Keratinocyte (primary cell): ENCODE measurements at regions not wholly inside any gene's neighbourhood (a gene's known extent, or its start where the extent isn't known, plus 50 kb on each side); places are given as distances from the start of the nearest gene placed in this dataset.

ENCODE experiments used
- DNase-seq: peaks from one replicate; pipeline ENCODE4 v3.0.0-alpha.2; 2011; ENCODE audit warnings: low read depth, missing footprints, low spot score
- FAIRE-seq: peaks from 2 replicates; lab custom pipeline; 2011; peaks lifted over from hg19 to GRCh38; lab: Jason Lieb, UNC
- H2AFZ ChIP-seq: 2 replicates; pipeline ENCODE4 v1.6.0; 2012; ENCODE audit warnings: low read length, control low read depth, inconsistent platforms; ENCODE audit not compliant: control insufficient read depth
- H3K27ac ChIP-seq: 2 replicates; pipeline ENCODE4 v1.5.1; 2011; ENCODE audit warnings: low read length; ENCODE audit not compliant: control insufficient read depth, insufficient read depth
- H3K27me3 ChIP-seq: 3 replicates; pipeline ENCODE4 v1.6.0; 2011; ENCODE audit warnings: low read length; ENCODE audit not compliant: control insufficient read depth, insufficient read depth; ENCODE audit errors: extremely low read depth
- H3K36me3 ChIP-seq, 2 experiments: 2 replicates in 1 of 2; 3 replicates in 1 of 2; pipeline ENCODE4 v1.5.1; 2011; ENCODE audit warnings: low read length in 2 of 2, mild to moderate bottlenecking in 1 of 2; ENCODE audit not compliant: control insufficient read depth in 2 of 2, insufficient read depth in 2 of 2; ENCODE audit errors: extremely low read depth in 1 of 2
- H3K4me1 ChIP-seq: 3 replicates; pipeline ENCODE4 v1.5.1; 2011; ENCODE audit warnings: low read length; ENCODE audit not compliant: control insufficient read depth, insufficient read depth; ENCODE audit errors: extremely low read depth
- H3K4me2 ChIP-seq: 3 replicates; pipeline ENCODE4 v1.6.0; 2011; ENCODE audit warnings: low read depth, low read length; ENCODE audit not compliant: control insufficient read depth, insufficient read depth; ENCODE audit errors: extremely low read depth
- H3K4me3 ChIP-seq, 3 experiments: fragments of 200-600 bp in 1 of 3; sonication (generic) in 1 of 3; 2 replicates in 2 of 3; 3 replicates in 1 of 3; pipeline ENCODE4 v1.5.1; 2011 to 2016; ENCODE audit warnings: low read length in 3 of 3, mild to moderate bottlenecking in 3 of 3, control low read depth in 2 of 3, inconsistent platforms in 1 of 3, low read depth in 1 of 3, mixed read lengths in 1 of 3, mixed run types in 1 of 3, moderate library complexity in 1 of 3; ENCODE audit not compliant: control insufficient read depth in 2 of 3, insufficient read depth in 2 of 3; ENCODE audit errors: extremely low read depth in 1 of 3
- H3K79me2 ChIP-seq: 2 replicates; pipeline ENCODE4 v1.6.0; 2012; ENCODE audit warnings: low read length; ENCODE audit not compliant: control insufficient read depth, insufficient read depth
- H3K9ac ChIP-seq: 3 replicates; pipeline ENCODE4 v1.6.0; 2011; ENCODE audit warnings: low read length; ENCODE audit not compliant: control insufficient read depth, insufficient read depth; ENCODE audit errors: extremely low read depth
- H3K9me1 ChIP-seq: 3 replicates; pipeline ENCODE4 v1.6.0; 2011; ENCODE audit warnings: low read length; ENCODE audit not compliant: control insufficient read depth, insufficient read depth; ENCODE audit errors: extremely low read depth
- H3K9me3 ChIP-seq: 2 replicates; pipeline ENCODE4 v1.5.1; 2012; ENCODE audit warnings: low read depth, low read length; ENCODE audit not compliant: control insufficient read depth
- H4K20me1 ChIP-seq: 3 replicates; pipeline ENCODE4 v1.6.0; 2011; ENCODE audit warnings: low read length; ENCODE audit not compliant: control insufficient read depth, insufficient read depth; ENCODE audit errors: extremely low read depth
- EZH2 ChIP-seq: IDR thresholded peaks from one replicate; pipeline ENCODE4 v1.6.1; 2012; ENCODE audit warnings: inconsistent platforms, mild to moderate bottlenecking, low read length, moderate library complexity
- dilution Hi-C: fragments of 300-500 bp; cut with MboI; formaldehyde crosslinking; loops from one replicate; pipeline ENCODE4 v1.7.0; 2020; ENCODE audit warnings: low sequenced_read_pairs; ENCODE audit not compliant: extremely low pct_ligation_motif_present
- TF ChIP-seq, protein P1 (sequence below), 3 experiments: IDR thresholded peaks in 1 of 3; conservative IDR thresholded peaks in 1 of 3; optimal IDR thresholded peaks in 1 of 3; 2 replicates in 2 of 3; 3 replicates in 1 of 3; pipeline versions ENCODE3 to v1.5.1; 2011; ENCODE audit warnings: low read length in 3 of 3, mild to moderate bottlenecking in 3 of 3, moderate library complexity in 2 of 3, control low read depth in 1 of 3, inconsistent platforms in 1 of 3; ENCODE audit not compliant: insufficient read depth in 2 of 3; ENCODE audit errors: extremely low read depth in 1 of 3

DNA sequence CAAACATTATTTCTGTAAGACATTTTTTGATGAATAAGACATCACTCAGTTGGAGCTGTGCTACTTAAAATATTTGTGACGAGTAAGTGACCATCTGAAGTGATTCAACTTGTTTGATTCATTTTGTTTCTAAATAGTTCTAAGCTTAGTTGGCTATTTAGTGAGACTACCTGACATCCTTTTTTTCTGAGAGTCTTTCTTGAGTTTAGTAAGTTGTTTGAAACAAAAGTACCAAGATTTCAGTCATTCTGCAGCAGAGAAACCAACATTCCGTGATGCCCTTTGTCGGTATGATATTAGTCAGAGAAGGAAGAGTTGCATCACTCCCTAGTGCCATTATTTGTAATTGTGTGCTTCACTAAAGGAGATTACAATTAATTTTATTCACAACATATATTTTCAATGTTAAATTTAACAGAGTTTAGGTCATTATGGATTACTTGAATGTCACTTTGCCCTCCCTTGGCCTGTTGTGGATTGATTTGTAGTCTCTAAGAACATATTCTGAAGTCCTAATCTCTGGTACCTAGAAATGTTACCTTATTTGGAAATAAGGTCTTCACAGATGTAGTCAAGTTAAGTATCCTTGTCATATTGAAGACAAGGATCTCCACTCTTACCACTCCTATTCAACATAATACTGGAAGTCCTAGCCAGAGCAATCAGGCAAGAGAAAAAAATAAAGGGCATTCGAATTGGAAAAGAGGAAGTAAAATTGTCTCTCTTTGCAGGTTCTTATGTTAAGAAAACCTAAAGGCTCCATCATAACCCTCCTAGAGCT, 212.2 kb downstream of the PCSK1 start:
- peak overlapping the region; percentile 14 for H3K9ac ChIP-seq
- no peaks in the 10 kb centered on the region for H3K27me3 ChIP-seq
- H2AFZ ChIP-seq: peak overlapping the region; percentile 10
- no peak for DNase-seq
- H3K4me3 ChIP-seq: peak overlapping the region in 1 of 3 experiments; percentile 4
- peak overlapping the region; percentile 77 for H3K27ac ChIP-seq
- peaks cover 26% of the 10 kb centered on the region for H3K4me1 ChIP-seq
- FAIRE-seq: peak; percentile 58
- dilution Hi-C loops: no loop called here
- H3K36me3 ChIP-seq: no peaks in the 10 kb centered on the region
- H3K4me2 ChIP-seq: peak overlapping the region; percentile 58
- no peaks in the 10 kb centered on the region for H3K9me3 ChIP-seq
- no peaks in the 10 kb centered on the region for H4K20me1 ChIP-seq
- no peaks in the 10 kb centered on the region for H3K79me2 ChIP-seq
- TF ChIP-seq, protein P1, sequence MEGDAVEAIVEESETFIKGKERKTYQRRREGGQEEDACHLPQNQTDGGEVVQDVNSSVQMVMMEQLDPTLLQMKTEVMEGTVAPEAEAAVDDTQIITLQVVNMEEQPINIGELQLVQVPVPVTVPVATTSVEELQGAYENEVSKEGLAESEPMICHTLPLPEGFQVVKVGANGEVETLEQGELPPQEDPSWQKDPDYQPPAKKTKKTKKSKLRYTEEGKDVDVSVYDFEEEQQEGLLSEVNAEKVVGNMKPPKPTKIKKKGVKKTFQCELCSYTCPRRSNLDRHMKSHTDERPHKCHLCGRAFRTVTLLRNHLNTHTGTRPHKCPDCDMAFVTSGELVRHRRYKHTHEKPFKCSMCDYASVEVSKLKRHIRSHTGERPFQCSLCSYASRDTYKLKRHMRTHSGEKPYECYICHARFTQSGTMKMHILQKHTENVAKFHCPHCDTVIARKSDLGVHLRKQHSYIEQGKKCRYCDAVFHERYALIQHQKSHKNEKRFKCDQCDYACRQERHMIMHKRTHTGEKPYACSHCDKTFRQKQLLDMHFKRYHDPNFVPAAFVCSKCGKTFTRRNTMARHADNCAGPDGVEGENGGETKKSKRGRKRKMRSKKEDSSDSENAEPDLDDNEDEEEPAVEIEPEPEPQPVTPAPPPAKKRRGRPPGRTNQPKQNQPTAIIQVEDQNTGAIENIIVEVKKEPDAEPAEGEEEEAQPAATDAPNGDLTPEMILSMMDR (optimal IDR thresholded peaks at IDR 0.05 in 1 of 3, IDR thresholded peaks at IDR 0.05 in 1 of 3, conservative IDR thresholded peaks at IDR 0.05 in 1 of 3; ENCODE audit: extremely low read depth in 1 of 3, insufficient read depth in 2 of 3, low read length in 3 of 3): no peak
- TF ChIP-seq EZH2: no peak
- no peaks in the 10 kb centered on the region for H3K9me1 ChIP-seq

DNA sequence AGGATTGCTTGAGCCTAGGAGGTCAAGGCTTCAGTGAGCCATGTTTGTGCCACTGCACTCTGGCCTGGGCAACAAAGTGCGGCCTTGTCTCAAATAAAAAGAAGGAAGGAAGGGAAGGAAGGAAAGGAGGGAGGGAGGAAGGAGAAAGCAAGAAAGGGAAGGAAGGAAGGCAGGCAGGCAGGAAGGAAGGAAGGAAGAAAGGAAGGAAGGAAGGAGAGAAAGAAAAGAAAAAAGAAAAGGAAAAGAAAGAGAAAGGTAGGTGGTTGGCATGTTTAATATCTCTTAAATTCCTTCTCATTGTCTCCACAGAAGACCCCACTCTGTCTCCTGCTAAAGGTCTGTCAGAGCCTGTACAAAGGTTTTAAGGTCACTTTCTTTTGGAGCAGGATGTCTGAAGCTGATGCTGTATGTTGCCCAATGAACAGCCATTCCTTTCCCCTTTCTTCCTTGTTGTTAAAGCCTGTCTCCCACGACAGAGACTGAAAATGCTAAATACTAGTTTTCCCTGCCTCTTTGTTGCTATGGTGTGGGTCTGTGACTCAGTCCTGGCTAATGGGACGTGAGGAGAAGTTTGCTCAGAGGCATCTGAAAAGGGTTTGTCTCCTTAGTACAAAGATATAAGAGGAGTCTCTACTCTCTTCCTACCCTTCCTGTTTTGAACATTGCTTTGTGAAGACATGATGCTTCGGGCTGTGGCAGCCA, 213.3 kb downstream of the PCSK1 start:
- FAIRE-seq: peak; percentile 95
- Histone ChIP-seq H4K20me1 (no peaks in the 10 kb centered on the region), H3K27ac (peak overlapping the region; percentile 77), H3K9ac (peak overlapping the region; percentile 39), H3K9me3 (no peaks in the 10 kb centered on the region), H3K27me3 (no peaks in the 10 kb centered on the region), H2AFZ (peak overlapping the region; percentile 62), H3K4me2 (peak overlapping the region; percentile 58), H3K4me3 (no peak overlapping the region), H3K36me3 (no peaks in the 10 kb centered on the region), H3K79me2 (no peaks in the 10 kb centered on the region), H3K9me1 (no peaks in the 10 kb centered on the region), H3K4me1 (peaks cover 26% of the 10 kb centered on the region)
- TF ChIP-seq, protein P1 (optimal IDR thresholded peaks at IDR 0.05 in 1 of 3, IDR thresholded peaks at IDR 0.05 in 1 of 3, conservative IDR thresholded peaks at IDR 0.05 in 1 of 3; ENCODE audit: extremely low read depth in 1 of 3, insufficient read depth in 2 of 3, low read length in 3 of 3): peak in 1 of 3 experiments; percentile 13
- no peak for TF ChIP-seq EZH2
- DNase-seq: no peak
- dilution Hi-C loops: no loop called here
